Naive thymus-derived CD4-positive, alpha-beta T cell (primary cell): ENCODE measurements at regions not wholly inside any gene's neighbourhood (a gene's known extent, or its start where the extent isn't known, plus 50 kb on each side); places are given as distances from the start of the nearest gene placed in this dataset.

Source experiments
- ATAC-seq: fragments of 150-1000 bp; cut with Tn5 transposase; 2 replicates; pipeline ENCODE4 v1.10.0; 2021; ENCODE audit warnings: mild to moderate bottlenecking, moderate library complexity
- CTCF ChIA-PET: fragments of 350-600 bp; sonication (Branson Sonifier 250); formaldehyde crosslinking; loops from one replicate; lab custom pipeline; 2021; ENCODE audit warnings: antibody characterized with exemption; lab: Charles Lee
- POLR2A ChIA-PET: fragments of 350-600 bp; sonication (Branson Sonifier 250); formaldehyde crosslinking; loops from one replicate; lab custom pipeline; 2021; ENCODE audit warnings: antibody characterized with exemption, inconsistent platforms; lab: Charles Lee
- DNase-seq, 9 donors: peaks; one replicate each; pipeline versions ENCODE4 v3.0.0 to v3.0.0-alpha.2; 2020 to 2022; ENCODE audit warnings: mixed read lengths in 1 of 9
- H3K27ac ChIP-seq: one replicate; pipeline ENCODE4 v1.7.0; 2013; ENCODE audit warnings: mild to moderate bottlenecking, low read depth, low read length, moderate library complexity
- H3K27me3 ChIP-seq, 2 donors: one replicate each; pipeline ENCODE4 v1.7.0; 2013; ENCODE audit warnings: low read length in 2 of 2, mild to moderate bottlenecking in 2 of 2, moderate library complexity in 2 of 2; ENCODE audit not compliant: control insufficient read depth in 2 of 2, insufficient read depth in 2 of 2
- H3K36me3 ChIP-seq, 3 experiments: 1 replicate in 2 of 3; 2 replicates in 1 of 3; pipeline ENCODE4 v1.7.0; 2013; ENCODE audit warnings: low read length in 3 of 3, mild to moderate bottlenecking in 3 of 3, moderate library complexity in 1 of 3; ENCODE audit not compliant: insufficient read depth in 3 of 3, control insufficient read depth in 2 of 3
- H3K4me1 ChIP-seq, 2 donors: one replicate each; pipeline ENCODE4 v1.7.0; 2013; ENCODE audit warnings: low read length in 2 of 2, mild to moderate bottlenecking in 2 of 2, moderate library complexity in 1 of 2; ENCODE audit not compliant: control insufficient read depth in 2 of 2, insufficient read depth in 2 of 2
- H3K4me3 ChIP-seq: 2 replicates; pipeline ENCODE4 v1.7.0; 2013; ENCODE audit warnings: mild to moderate bottlenecking, low read length
- H3K9me3 ChIP-seq, 3 experiments: 1 replicate in 2 of 3; 2 replicates in 1 of 3; pipeline ENCODE4 v1.7.0; 2013; ENCODE audit warnings: low read length in 3 of 3; ENCODE audit not compliant: control insufficient read depth in 2 of 3
- H3K27ac Mint-ChIP-seq, 9 donors: one replicate each; pipeline ENCODE4 v1.8.0; 2020 to 2022; ENCODE audit warnings: mixed read lengths in 9 of 9, mild to moderate bottlenecking in 8 of 9, moderate library complexity in 5 of 9, inconsistent platforms in 2 of 9
- H3K27me3 Mint-ChIP-seq, 5 donors: one replicate each; pipeline ENCODE4 v1.8.0; 2021 to 2022; ENCODE audit warnings: mixed read lengths in 5 of 5, mild to moderate bottlenecking in 1 of 5
- H3K36me3 Mint-ChIP-seq, 5 donors: one replicate each; pipeline ENCODE4 v1.8.0; 2020 to 2022; ENCODE audit warnings: mixed read lengths in 5 of 5, mild to moderate bottlenecking in 3 of 5, inconsistent platforms in 1 of 5
- H3K4me1 Mint-ChIP-seq, 7 donors: one replicate each; pipeline ENCODE4 v1.8.0; 2020 to 2022; ENCODE audit warnings: mixed read lengths in 7 of 7, mild to moderate bottlenecking in 3 of 7, inconsistent platforms in 1 of 7
- H3K4me3 Mint-ChIP-seq, 10 donors: one replicate each; pipeline ENCODE4 v1.8.0; 2020 to 2022; ENCODE audit warnings: mild to moderate bottlenecking in 10 of 10, mixed read lengths in 10 of 10, moderate library complexity in 6 of 10, inconsistent platforms in 2 of 10
- H3K9me3 Mint-ChIP-seq, 11 donors: one replicate each; pipeline ENCODE4 v1.8.0; 2020 to 2022; ENCODE audit warnings: mixed read lengths in 11 of 11, mild to moderate bottlenecking in 4 of 11, inconsistent platforms in 1 of 11, moderate library complexity in 1 of 11
- intact Hi-C, 2 donors: fragments of 100-400 bp; cut with micrococcal nuclease; formaldehyde crosslinking; loops; one replicate each; pipeline ENCODE4 v1.15.1; 2023

- Histone ChIP-seq H3K4me1 (no peaks in the 10 kb centered on the region), H3K27me3 (no peaks in the 10 kb centered on the region), H3K9me3 (peaks cover 0 to 6% (median 0%) of the 10 kb centered on the region in 3 experiments), H3K36me3 (no peaks in the 10 kb centered on the region), H3K4me3 (no peak overlapping the region), H3K27ac (no peak overlapping the region)
- Mint-ChIP-seq H3K9me3 (peaks cover 4 to 21% (median 9%) of the 10 kb centered on the region in 11 donors), H3K27ac (no peak overlapping the region), H3K36me3 (peaks cover 0 to 3% (median 0%) of the 10 kb centered on the region in 5 donors), H3K27me3 (peaks cover 4 to 62% (median 40%) of the 10 kb centered on the region in 5 donors), H3K4me3 (no peak overlapping the region), H3K4me1 (no peaks in the 10 kb centered on the region)
- DNase-seq (no peak), ATAC-seq (no peak)
- ChIA-PET CTCF (no interaction called here), POLR2A (no interaction called here)
- intact Hi-C loops = no loop called here
Observed at GRCh38 chr17:5952518-5952917, 117.7 kb upstream of the WSCD1 start.

DNA sequence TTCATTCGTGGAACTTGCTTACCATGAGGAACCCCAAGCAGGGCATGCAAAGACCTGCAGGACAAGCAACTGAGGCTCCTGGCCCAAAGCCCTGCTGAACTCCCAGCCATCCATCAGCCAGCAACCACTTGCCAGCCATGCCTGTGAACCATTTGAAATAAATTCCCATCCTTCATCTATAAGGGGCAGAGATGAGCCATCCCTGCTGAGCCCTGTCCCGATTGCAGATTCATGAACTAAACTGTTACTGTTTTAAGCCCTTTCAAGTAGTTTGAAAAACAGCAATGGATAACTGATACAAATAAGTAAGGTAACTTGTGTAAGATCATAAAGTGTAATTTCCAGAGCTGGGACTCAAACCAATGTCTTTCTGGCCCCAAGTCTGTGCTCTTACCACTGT lies 114.4 kb upstream of the WSCD1 start:
- Mint-ChIP-seq H3K9me3 (peaks cover 4 to 21% (median 9%) of the 10 kb centered on the region in 11 donors), H3K4me3 (no peak overlapping the region)
- intact Hi-C loops = no loop called here

GRCh38 chr17:5958850-5959249 lies 111.3 kb upstream of the WSCD1 start:
- intact Hi-C loops = no loop called here
- no peaks in the 10 kb centered on the region for H3K4me1 Mint-ChIP-seq
- CTCF ChIA-PET = interaction anchor here (0.7 kb wide), 1 partner anchor 90 kb away, joined by 5 read pairs; no protein-coding TSS in a partner anchor
- no peak for ATAC-seq
- peaks cover 4 to 21% (median 9%) of the 10 kb centered on the region in 11 donors for H3K9me3 Mint-ChIP-seq
- H3K4me3 Mint-ChIP-seq = no peak overlapping the region
- H3K27me3 ChIP-seq = no peaks in the 10 kb centered on the region
- no peaks in the 10 kb centered on the region for H3K4me1 ChIP-seq
- POLR2A ChIA-PET = no interaction called here
- peaks cover 0 to 40% (median 27%) of the 10 kb centered on the region in 5 donors for H3K27me3 Mint-ChIP-seq
- peaks cover 0 to 6% (median 0%) of the 10 kb centered on the region in 3 experiments for H3K9me3 ChIP-seq
- DNase-seq = no peak
- H3K4me3 ChIP-seq = no peak overlapping the region
- no peaks in the 10 kb centered on the region for H3K36me3 ChIP-seq
- no peak overlapping the region for H3K27ac ChIP-seq
- H3K27ac Mint-ChIP-seq = no peak overlapping the region
- peaks cover 0 to 3% (median 0%) of the 10 kb centered on the region in 5 donors for H3K36me3 Mint-ChIP-seq

More for the DNA sequence above, 114.4 kb upstream of the WSCD1 start:
- DNase-seq = no peak
- Histone ChIP-seq H3K27me3 (no peaks in the 10 kb centered on the region), H3K4me3 (no peak overlapping the region), H3K27ac (no peak overlapping the region), H3K9me3 (peaks cover 0 to 6% (median 0%) of the 10 kb centered on the region in 3 experiments), H3K36me3 (no peaks in the 10 kb centered on the region), H3K4me1 (no peaks in the 10 kb centered on the region)
- Mint-ChIP-seq H3K27me3 (peaks cover 0 to 51% (median 29%) of the 10 kb centered on the region in 5 donors), H3K4me1 (no peaks in the 10 kb centered on the region), H3K27ac (no peak overlapping the region), H3K36me3 (peaks cover 0 to 3% (median 0%) of the 10 kb centered on the region in 5 donors)
- POLR2A ChIA-PET = no interaction called here
- no peak for ATAC-seq
- CTCF ChIA-PET = no interaction called here

DNA sequence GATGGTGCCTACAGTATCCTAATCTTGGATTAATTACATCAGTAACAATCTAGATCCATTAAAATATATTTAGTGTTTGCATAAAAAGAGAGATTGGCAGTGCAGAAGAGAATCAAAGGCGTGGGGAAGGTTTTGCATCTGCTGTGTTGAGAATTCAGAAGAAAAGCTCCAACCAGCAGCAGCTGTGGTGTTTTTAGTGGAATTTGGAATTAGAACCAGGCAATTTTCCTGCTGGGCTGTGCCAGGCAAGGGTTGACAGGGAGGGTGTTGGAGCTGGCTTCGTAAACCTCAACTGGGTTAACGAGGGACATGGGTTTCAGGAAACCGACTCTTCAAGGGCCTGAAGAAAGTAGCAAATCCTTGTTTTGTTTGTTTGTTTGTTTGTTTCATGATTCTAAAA lies 107.8 kb upstream of the WSCD1 start:
- H3K27me3 ChIP-seq = no peaks in the 10 kb centered on the region
- H3K4me1 ChIP-seq = no peaks in the 10 kb centered on the region
- H3K27ac Mint-ChIP-seq = no peak overlapping the region
- CTCF ChIA-PET = no interaction called here
- H3K36me3 ChIP-seq = no peaks in the 10 kb centered on the region
- peaks cover 0 to 45% (median 20%) of the 10 kb centered on the region in 5 donors for H3K27me3 Mint-ChIP-seq
- H3K9me3 Mint-ChIP-seq = peaks cover 0 to 14% (median 2%) of the 10 kb centered on the region in 11 donors
- H3K4me1 Mint-ChIP-seq = no peaks in the 10 kb centered on the region
- ATAC-seq (no peak), DNase-seq (no peak)
- no peaks in the 10 kb centered on the region for H3K9me3 ChIP-seq
- no peak overlapping the region for H3K27ac ChIP-seq
- H3K36me3 Mint-ChIP-seq = no peaks in the 10 kb centered on the region
- POLR2A ChIA-PET = no interaction called here
- H3K4me3 Mint-ChIP-seq = no peak overlapping the region
- no peak overlapping the region for H3K4me3 ChIP-seq
- intact Hi-C loops = no loop called here

GRCh38 chr17:5971969-5972368 lies 98.2 kb upstream of the WSCD1 start:
- Histone ChIP-seq H3K4me1 (no peaks in the 10 kb centered on the region), H3K36me3 (no peaks in the 10 kb centered on the region), H3K27me3 (peaks cover 0 to 2% of the 10 kb centered on the region in 2 donors), H3K9me3 (peaks cover 0 to 8% (median 0%) of the 10 kb centered on the region in 3 experiments), H3K4me3 (no peak overlapping the region), H3K27ac (no peak overlapping the region)
- no peak overlapping the region for H3K4me3 Mint-ChIP-seq
- CTCF ChIA-PET = no interaction called here
- H3K4me1 Mint-ChIP-seq = no peaks in the 10 kb centered on the region
- peaks cover 8 to 38% (median 21%) of the 10 kb centered on the region in 11 donors for H3K9me3 Mint-ChIP-seq
- H3K27ac Mint-ChIP-seq = no peak overlapping the region
- POLR2A ChIA-PET = no interaction called here
- H3K36me3 Mint-ChIP-seq = peaks cover 0 to 14% (median 8%) of the 10 kb centered on the region in 5 donors
- ATAC-seq = no peak
- no peak for DNase-seq
- H3K27me3 Mint-ChIP-seq = peaks cover 0 to 30% (median 24%) of the 10 kb centered on the region in 5 donors
- intact Hi-C loops = no loop called here

GRCh38 chr17:5973410-5973809 lies 96.8 kb upstream of the WSCD1 start:
- Mint-ChIP-seq H3K36me3 (peaks cover 0 to 9% (median 2%) of the 10 kb centered on the region in 5 donors), H3K4me1 (no peaks in the 10 kb centered on the region), H3K27me3 (peaks cover 0 to 28% (median 24%) of the 10 kb centered on the region in 5 donors), H3K9me3 (peaks cover 0 to 32% (median 14%) of the 10 kb centered on the region in 11 donors), H3K27ac (no peak overlapping the region), H3K4me3 (no peak overlapping the region)
- intact Hi-C loops = no loop called here
- Histone ChIP-seq H3K27me3 (peaks cover 0 to 2% of the 10 kb centered on the region in 2 donors), H3K36me3 (no peaks in the 10 kb centered on the region), H3K4me1 (no peaks in the 10 kb centered on the region), H3K27ac (no peak overlapping the region), H3K9me3 (peaks cover 0 to 8% (median 0%) of the 10 kb centered on the region in 3 experiments), H3K4me3 (no peak overlapping the region)
- ChIA-PET CTCF (no interaction called here), POLR2A (no interaction called here)
- DNase-seq (no peak), ATAC-seq (no peak)

GRCh38 chr17:5975661-5976060 lies 94.5 kb upstream of the WSCD1 start:
- intact Hi-C loops = no loop called here
- ATAC-seq = no peak
- Mint-ChIP-seq H3K4me3 (no peak overlapping the region), H3K36me3 (peaks cover 0 to 3% (median 0%) of the 10 kb centered on the region in 5 donors), H3K27ac (no peak overlapping the region), H3K27me3 (peaks cover 0 to 25% (median 16%) of the 10 kb centered on the region in 5 donors), H3K9me3 (peaks cover 0 to 20% (median 8%) of the 10 kb centered on the region in 11 donors), H3K4me1 (no peaks in the 10 kb centered on the region)
- ChIA-PET POLR2A (no interaction called here), CTCF (no interaction called here)
- Histone ChIP-seq H3K4me1 (no peaks in the 10 kb centered on the region), H3K36me3 (no peaks in the 10 kb centered on the region), H3K9me3 (peaks cover 0 to 8% (median 0%) of the 10 kb centered on the region in 3 experiments), H3K4me3 (no peak overlapping the region), H3K27ac (no peak overlapping the region), H3K27me3 (peaks cover 0 to 2% of the 10 kb centered on the region in 2 donors)
- no peak for DNase-seq
